BLaER1 (cell line): ENCODE measurements at regions not wholly inside any gene's neighbourhood (a gene's known extent, or its start where the extent isn't known, plus 50 kb on each side); places are given as distances from the start of the nearest gene placed in this dataset.

Source experiments
- H3K27ac ChIP-seq: shearing (Covaris generic); formaldehyde crosslinking; 2 replicates; pipeline ENCODE4 v1.8.1; 2022
- H3K27me3 ChIP-seq: shearing (Covaris generic); formaldehyde crosslinking; 2 replicates; pipeline ENCODE4 v1.8.1; 2022
- H3K36me3 ChIP-seq: shearing (Covaris generic); formaldehyde crosslinking; 2 replicates; pipeline ENCODE4 v1.8.1; 2022
- H3K4me1 ChIP-seq: shearing (Covaris generic); formaldehyde crosslinking; 2 replicates; pipeline ENCODE4 v1.8.1; 2022
- H3K4me2 ChIP-seq: shearing (Covaris generic); formaldehyde crosslinking; 2 replicates; pipeline ENCODE4 v1.8.1; 2022
- H3K4me3 ChIP-seq: shearing (Covaris generic); formaldehyde crosslinking; 2 replicates; pipeline ENCODE4 v1.8.1; 2022
- H3K9ac ChIP-seq: shearing (Covaris generic); formaldehyde crosslinking; 2 replicates; pipeline ENCODE4 v1.8.1; 2022
- H3K9me3 ChIP-seq: shearing (Covaris generic); formaldehyde crosslinking; 2 replicates; pipeline ENCODE4 v1.8.1; 2022
- H4K20me1 ChIP-seq: shearing (Covaris generic); formaldehyde crosslinking; 2 replicates; pipeline ENCODE4 v1.8.1; 2022
- Cebpa-rat ChIP-seq: shearing (Covaris generic); IDR thresholded peaks from 2 replicates; pipeline ENCODE4 v1.8.1; 2022

GRCh38 chr21:15170614-15171013, 105.8 kb upstream of the NRIP1 start:
- Histone ChIP-seq H3K4me3 (no peak overlapping the region), H3K4me2 (no peak overlapping the region), H3K9me3 (no peaks in the 10 kb centered on the region; the same call in 1 of the 2 replicates), H3K36me3 (no peaks in the 10 kb centered on the region), H3K9ac (no peak overlapping the region), H3K27me3 (no peaks in the 10 kb centered on the region), H4K20me1 (no peaks in the 10 kb centered on the region), H3K4me1 (no peaks in the 10 kb centered on the region), H3K27ac (no peak overlapping the region)
- TF ChIP-seq Cebpa-rat: no peak

GRCh38 chr21:15171546-15171945, 106.7 kb upstream of the NRIP1 start:
- H3K27ac ChIP-seq: no peak overlapping the region
- H3K27me3 ChIP-seq: no peaks in the 10 kb centered on the region
- no peaks in the 10 kb centered on the region for H3K4me1 ChIP-seq
- no peak for TF ChIP-seq Cebpa-rat
- H3K36me3 ChIP-seq: no peaks in the 10 kb centered on the region
- no peak overlapping the region for H3K9ac ChIP-seq
- H3K4me2 ChIP-seq: no peak overlapping the region
- no peaks in the 10 kb centered on the region; the same call in 1 of the 2 replicates for H3K9me3 ChIP-seq
- H3K4me3 ChIP-seq: no peak overlapping the region
- no peaks in the 10 kb centered on the region for H4K20me1 ChIP-seq

GRCh38 chr21:15172963-15173362, 108.2 kb upstream of the NRIP1 start:
- Histone ChIP-seq H3K4me1 (no peaks in the 10 kb centered on the region), H3K27ac (no peak overlapping the region), H3K36me3 (no peaks in the 10 kb centered on the region), H4K20me1 (no peaks in the 10 kb centered on the region), H3K9ac (no peak overlapping the region), H3K9me3 (no peaks in the 10 kb centered on the region; the same call in 1 of the 2 replicates), H3K27me3 (no peaks in the 10 kb centered on the region), H3K4me3 (no peak overlapping the region), H3K4me2 (no peak overlapping the region)
- no peak for TF ChIP-seq Cebpa-rat

- H3K27me3 ChIP-seq: no peaks in the 10 kb centered on the region
- H3K9me3 ChIP-seq: no peaks in the 10 kb centered on the region
- H3K9ac ChIP-seq: no peak overlapping the region
- no peaks in the 10 kb centered on the region for H4K20me1 ChIP-seq
- no peak overlapping the region for H3K27ac ChIP-seq
- H3K4me1 ChIP-seq: no peaks in the 10 kb centered on the region
- no peak overlapping the region for H3K4me2 ChIP-seq
- H3K36me3 ChIP-seq: no peaks in the 10 kb centered on the region
- no peak overlapping the region for H3K4me3 ChIP-seq
- TF ChIP-seq Cebpa-rat: no peak
These were observed 110.1 kb upstream of the NRIP1 start for GRCh38 chr21:15174923-15175322.

GRCh38 chr21:15182731-15183130, 117.9 kb upstream of the NRIP1 start:
- H3K36me3 ChIP-seq: no peaks in the 10 kb centered on the region
- no peak overlapping the region for H3K27ac ChIP-seq
- no peaks in the 10 kb centered on the region for H3K4me1 ChIP-seq
- no peak overlapping the region for H3K4me2 ChIP-seq
- H3K9ac ChIP-seq: no peak overlapping the region
- H3K4me3 ChIP-seq: no peak overlapping the region
- 0 out of 2 replicates have a peak, but pooled peaks cover 4% of the 10 kb centered on the region for H3K9me3 ChIP-seq
- TF ChIP-seq Cebpa-rat: no peak
- no peaks in the 10 kb centered on the region for H3K27me3 ChIP-seq
- H4K20me1 ChIP-seq: no peaks in the 10 kb centered on the region

- H3K9me3 ChIP-seq: 0 out of 2 replicates have a peak, but pooled peaks cover 4% of the 10 kb centered on the region
- no peak overlapping the region for H3K4me3 ChIP-seq
- H3K27me3 ChIP-seq: no peaks in the 10 kb centered on the region
- no peaks in the 10 kb centered on the region for H3K4me1 ChIP-seq
- TF ChIP-seq Cebpa-rat: no peak
- H3K27ac ChIP-seq: no peak overlapping the region
- no peaks in the 10 kb centered on the region for H3K36me3 ChIP-seq
- no peak overlapping the region for H3K4me2 ChIP-seq
- no peaks in the 10 kb centered on the region for H4K20me1 ChIP-seq
- H3K9ac ChIP-seq: no peak overlapping the region
These were observed 119.0 kb upstream of the NRIP1 start for GRCh38 chr21:15183813-15184257.

GRCh38 chr21:15190412-15190811, 125.6 kb upstream of the NRIP1 start:
- H3K27me3 ChIP-seq: no peaks in the 10 kb centered on the region
- H3K9me3 ChIP-seq: no peaks in the 10 kb centered on the region
- no peak overlapping the region for H3K27ac ChIP-seq
- H4K20me1 ChIP-seq: no peaks in the 10 kb centered on the region
- H3K4me3 ChIP-seq: no peak overlapping the region
- no peak overlapping the region for H3K4me2 ChIP-seq
- no peak overlapping the region for H3K9ac ChIP-seq
- no peak for TF ChIP-seq Cebpa-rat
- no peaks in the 10 kb centered on the region for H3K4me1 ChIP-seq
- H3K36me3 ChIP-seq: no peaks in the 10 kb centered on the region

GRCh38 chr21:15190837-15191236, 126.0 kb upstream of the NRIP1 start:
- Histone ChIP-seq H3K4me2 (no peak overlapping the region), H3K27me3 (no peaks in the 10 kb centered on the region), H3K27ac (no peak overlapping the region), H3K4me1 (no peaks in the 10 kb centered on the region), H3K9ac (no peak overlapping the region), H3K4me3 (no peak overlapping the region), H4K20me1 (no peaks in the 10 kb centered on the region), H3K9me3 (no peaks in the 10 kb centered on the region), H3K36me3 (no peaks in the 10 kb centered on the region)
- TF ChIP-seq Cebpa-rat: no peak

- Histone ChIP-seq H3K4me3 (no peak overlapping the region), H3K9me3 (no peaks in the 10 kb centered on the region), H3K4me1 (no peaks in the 10 kb centered on the region), H3K27me3 (no peaks in the 10 kb centered on the region), H3K4me2 (no peak overlapping the region), H3K36me3 (no peaks in the 10 kb centered on the region), H3K27ac (no peak overlapping the region), H3K9ac (no peak overlapping the region), H4K20me1 (no peaks in the 10 kb centered on the region)
- no peak for TF ChIP-seq Cebpa-rat
These were observed 126.5 kb upstream of the NRIP1 start for GRCh38 chr21:15191342-15191741.

- H3K4me2 ChIP-seq: no peak overlapping the region
- no peaks in the 10 kb centered on the region for H3K36me3 ChIP-seq
- no peak for TF ChIP-seq Cebpa-rat
- H4K20me1 ChIP-seq: no peaks in the 10 kb centered on the region
- no peaks in the 10 kb centered on the region for H3K9me3 ChIP-seq
- no peaks in the 10 kb centered on the region for H3K27me3 ChIP-seq
- no peak overlapping the region for H3K27ac ChIP-seq
- H3K4me1 ChIP-seq: no peaks in the 10 kb centered on the region
- no peak overlapping the region for H3K9ac ChIP-seq
- no peak overlapping the region for H3K4me3 ChIP-seq
These were observed 127.4 kb upstream of the NRIP1 start for GRCh38 chr21:15192243-15192642.

- Histone ChIP-seq H3K36me3 (no peaks in the 10 kb centered on the region), H3K4me2 (no peak overlapping the region), H3K27me3 (no peaks in the 10 kb centered on the region), H3K9me3 (no peaks in the 10 kb centered on the region), H3K4me1 (no peaks in the 10 kb centered on the region), H3K4me3 (no peak overlapping the region), H4K20me1 (no peaks in the 10 kb centered on the region), H3K27ac (no peak overlapping the region), H3K9ac (no peak overlapping the region)
- TF ChIP-seq Cebpa-rat: no peak
These were observed 129.1 kb upstream of the NRIP1 start for GRCh38 chr21:15193937-15194336.
